ENCODE measurements at regions not wholly inside any gene's neighbourhood (a gene's known extent, or its start where the extent isn't known, plus 50 kb on each side); places are given as distances from the start of the nearest gene placed in this dataset.
"Not testable (repeated sequence)": the region's sequence is repeated elsewhere in the genome, so short reads cannot be mapped to it uniquely, and the experiment has no call there.

- DNase-seq (ENCODE audit: low read depth in 4 of 4, low spot score in 3 of 4) = peak; percentile 48 to 57 (median 54)
These were observed 58.3 kb upstream of the EEA1 start for GRCh38 chr12:92987362-92987761.

- DNase-seq (ENCODE audit: low read depth in 4 of 4, low spot score in 3 of 4) = no peak
These were observed 58.9 kb upstream of the EEA1 start for GRCh38 chr12:92987846-92988621.

- DNase-seq (ENCODE audit: low read depth in 4 of 4, low spot score in 3 of 4) = no peak
These were observed 59.6 kb upstream of the EEA1 start for GRCh38 chr12:92988622-92989130.

- no peak for DNase-seq (ENCODE audit: low read depth in 4 of 4, low spot score in 3 of 4)
These were observed 60.8 kb upstream of the EEA1 start for GRCh38 chr12:92989715-92990484.

GRCh38 chr12:92991134-92991533, 62.0 kb upstream of the EEA1 start:
- no peak for DNase-seq (ENCODE audit: low read depth in 4 of 4, low spot score in 3 of 4)

GRCh38 chr12:92992041-92992440, 62.9 kb upstream of the EEA1 start:
- DNase-seq (ENCODE audit: low read depth in 4 of 4, low spot score in 3 of 4) = no peak

GRCh38 chr12:92993259-92993658, 64.2 kb upstream of the EEA1 start:
- DNase-seq (ENCODE audit: low read depth in 4 of 4, low spot score in 3 of 4) = no peak

- no peak for DNase-seq (ENCODE audit: low read depth in 4 of 4, low spot score in 3 of 4)
These were observed 66.3 kb upstream of the EEA1 start for GRCh38 chr12:92995258-92995903.

GRCh38 chr12:93000026-93000425, 70.9 kb upstream of the EEA1 start:
- DNase-seq (ENCODE audit: low read depth in 4 of 4, low spot score in 3 of 4) = no peak

GRCh38 chr12:93001407-93001806, 72.3 kb upstream of the EEA1 start:
- DNase-seq (ENCODE audit: low read depth in 4 of 4, low spot score in 3 of 4) = no peak

- DNase-seq (ENCODE audit: low read depth in 4 of 4, low spot score in 3 of 4) = no peak
These were observed 73.4 kb upstream of the EEA1 start for GRCh38 chr12:93002293-93003054.

- no peak for DNase-seq (ENCODE audit: low read depth in 4 of 4, low spot score in 3 of 4)
These were observed 74.6 kb upstream of the EEA1 start for GRCh38 chr12:93003531-93004239.

- DNase-seq (ENCODE audit: low read depth in 4 of 4, low spot score in 3 of 4) = no peak
These were observed 76.9 kb upstream of the EEA1 start for GRCh38 chr12:93005928-93006392.

- no peak for DNase-seq (ENCODE audit: low read depth in 4 of 4, low spot score in 3 of 4)
These were observed 77.5 kb upstream of the EEA1 start for GRCh38 chr12:93006471-93007208.

- no peak for DNase-seq (ENCODE audit: low read depth in 4 of 4, low spot score in 3 of 4)
These were observed 78.4 kb upstream of the EEA1 start for GRCh38 chr12:93007544-93007943.

- no peak for DNase-seq (ENCODE audit: low read depth in 4 of 4, low spot score in 3 of 4)
These were observed 79.1 kb upstream of the EEA1 start for GRCh38 chr12:93008044-93008778.

GRCh38 chr12:93008880-93009279, 79.8 kb upstream of the EEA1 start:
- not testable (repeated sequence) for DNase-seq (ENCODE audit: low read depth in 4 of 4, low spot score in 3 of 4)

- DNase-seq (ENCODE audit: low read depth in 4 of 4, low spot score in 3 of 4) = no peak
These were observed 80.4 kb upstream of the EEA1 start for GRCh38 chr12:93009533-93009932.
